ENCODE measurements at regions not wholly inside any gene's neighbourhood (a gene's known extent, or its start where the extent isn't known, plus 50 kb on each side); places are given as distances from the start of the nearest gene placed in this dataset.

DNA sequence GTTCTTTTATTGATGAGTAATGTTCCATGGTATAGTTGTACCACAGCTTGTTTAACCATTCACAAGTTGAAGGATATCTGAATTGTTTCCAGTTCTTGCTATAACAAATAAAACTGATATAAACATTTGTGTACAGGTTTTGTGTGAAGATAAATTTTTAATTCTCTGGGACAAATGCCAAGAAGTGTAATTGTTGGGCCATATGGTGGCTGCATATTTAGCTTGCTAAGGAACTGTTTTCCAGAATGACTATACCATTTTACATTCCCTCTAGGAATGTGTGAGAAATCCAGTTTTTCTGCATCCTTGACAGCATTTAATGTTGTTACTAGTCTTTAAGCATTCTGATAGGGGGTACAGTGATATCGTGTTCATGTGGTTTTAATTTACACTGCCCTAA is 368.5 kb downstream of the KIF2B start:
- no peak for TF ChIP-seq EZH2phosphoT487 (conservative IDR thresholded peaks at IDR 0.05; ENCODE audit: low read length)
- TF ChIP-seq, protein P1, sequence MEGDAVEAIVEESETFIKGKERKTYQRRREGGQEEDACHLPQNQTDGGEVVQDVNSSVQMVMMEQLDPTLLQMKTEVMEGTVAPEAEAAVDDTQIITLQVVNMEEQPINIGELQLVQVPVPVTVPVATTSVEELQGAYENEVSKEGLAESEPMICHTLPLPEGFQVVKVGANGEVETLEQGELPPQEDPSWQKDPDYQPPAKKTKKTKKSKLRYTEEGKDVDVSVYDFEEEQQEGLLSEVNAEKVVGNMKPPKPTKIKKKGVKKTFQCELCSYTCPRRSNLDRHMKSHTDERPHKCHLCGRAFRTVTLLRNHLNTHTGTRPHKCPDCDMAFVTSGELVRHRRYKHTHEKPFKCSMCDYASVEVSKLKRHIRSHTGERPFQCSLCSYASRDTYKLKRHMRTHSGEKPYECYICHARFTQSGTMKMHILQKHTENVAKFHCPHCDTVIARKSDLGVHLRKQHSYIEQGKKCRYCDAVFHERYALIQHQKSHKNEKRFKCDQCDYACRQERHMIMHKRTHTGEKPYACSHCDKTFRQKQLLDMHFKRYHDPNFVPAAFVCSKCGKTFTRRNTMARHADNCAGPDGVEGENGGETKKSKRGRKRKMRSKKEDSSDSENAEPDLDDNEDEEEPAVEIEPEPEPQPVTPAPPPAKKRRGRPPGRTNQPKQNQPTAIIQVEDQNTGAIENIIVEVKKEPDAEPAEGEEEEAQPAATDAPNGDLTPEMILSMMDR (IDR thresholded peaks at IDR 0.05; ENCODE audit: insufficient read depth, low read length, poor library complexity, severe bottlenecking) = no peak
